ENCODE measurements at regions not wholly inside any gene's neighbourhood (a gene's known extent, or its start where the extent isn't known, plus 50 kb on each side); places are given as distances from the start of the nearest gene placed in this dataset.

GRCh38 chr4:135605076-135605475 is 1403.5 kb upstream of the PABPC4L start:
- WGBS = 37% methylated on average over 1 of the region's 1 CpG
- Histone ChIP-seq H3K27ac (no peak overlapping the region), H3K27me3 (no peaks in the 10 kb centered on the region), H3K9me3 (no peaks in the 10 kb centered on the region), H3K4me3 (no peak overlapping the region), H3K36me3 (no peaks in the 10 kb centered on the region), H3K4me1 (no peaks in the 10 kb centered on the region)
- no peak for TF ChIP-seq POLR2AphosphoS5 (IDR thresholded peaks at IDR 0.05)
- TF ChIP-seq CTCF (IDR thresholded peaks at IDR 0.05) = no peak
- no peak for TF ChIP-seq POLR2A (IDR thresholded peaks at IDR 0.05)
- TF ChIP-seq EP300 (IDR thresholded peaks at IDR 0.05) = no peak
- no peak for DNase-seq (ENCODE audit: low spot score in 2 of 2)

- Histone ChIP-seq H3K27me3 (no peaks in the 10 kb centered on the region), H3K9me3 (no peaks in the 10 kb centered on the region), H3K27ac (no peak overlapping the region), H3K4me3 (no peak overlapping the region), H3K36me3 (no peaks in the 10 kb centered on the region), H3K4me1 (no peaks in the 10 kb centered on the region)
- DNase-seq (ENCODE audit: low spot score in 2 of 2) = no peak
- 45% methylated on average over 1 of the region's 1 CpG for WGBS
- TF ChIP-seq POLR2AphosphoS5 (IDR thresholded peaks at IDR 0.05) (no peak), CTCF (IDR thresholded peaks at IDR 0.05) (no peak), EP300 (IDR thresholded peaks at IDR 0.05) (no peak), POLR2A (IDR thresholded peaks at IDR 0.05) (no peak)
These were observed 1402.9 kb upstream of the PABPC4L start for GRCh38 chr4:135604531-135604930.

- H3K9me3 ChIP-seq = peaks cover 2% of the 10 kb centered on the region
- no peak for DNase-seq (ENCODE audit: low spot score in 2 of 2)
- TF ChIP-seq CTCF (IDR thresholded peaks at IDR 0.05) (no peak), POLR2AphosphoS5 (IDR thresholded peaks at IDR 0.05) (no peak), POLR2A (IDR thresholded peaks at IDR 0.05) (no peak), EP300 (IDR thresholded peaks at IDR 0.05) (no peak)
- H3K4me1 ChIP-seq = no peaks in the 10 kb centered on the region
- 76% methylated on average over 1 of the region's 1 CpG for WGBS
- H3K27ac ChIP-seq = no peak overlapping the region
- no peaks in the 10 kb centered on the region for H3K36me3 ChIP-seq
- H3K4me3 ChIP-seq = no peak overlapping the region
- H3K27me3 ChIP-seq = no peaks in the 10 kb centered on the region
These were observed 1399.8 kb upstream of the PABPC4L start for GRCh38 chr4:135601351-135601750.

DNA sequence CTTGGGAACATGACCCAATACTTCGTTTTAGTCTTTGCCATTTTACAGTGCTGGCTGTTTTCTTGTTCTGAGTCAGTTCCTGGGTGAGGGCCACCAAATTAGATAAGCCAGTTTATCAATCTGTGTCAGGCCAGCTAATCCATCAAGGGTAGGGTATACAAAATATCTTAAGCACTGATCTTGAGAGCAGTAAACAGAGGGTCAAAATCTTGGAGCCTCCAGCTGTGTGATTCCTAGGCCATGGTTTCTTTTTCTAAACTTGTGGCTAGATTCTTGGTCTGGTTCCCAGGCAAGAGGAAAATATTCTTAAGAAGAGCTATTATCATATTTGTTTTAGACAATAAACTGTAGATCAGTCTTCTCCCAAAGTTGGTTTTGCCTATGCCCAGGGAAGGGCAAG is 1396.6 kb upstream of the PABPC4L start:
- H3K9me3 ChIP-seq = peaks cover 2% of the 10 kb centered on the region
- H3K27me3 ChIP-seq = no peaks in the 10 kb centered on the region
- TF ChIP-seq POLR2AphosphoS5 (IDR thresholded peaks at IDR 0.05) = no peak
- TF ChIP-seq CTCF (IDR thresholded peaks at IDR 0.05) = no peak
- TF ChIP-seq EP300 (IDR thresholded peaks at IDR 0.05) = no peak
- TF ChIP-seq POLR2A (IDR thresholded peaks at IDR 0.05) = no peak
- H3K27ac ChIP-seq = no peak overlapping the region
- WGBS = 38% methylated on average over 1 of the region's 1 CpG
- no peak overlapping the region for H3K4me3 ChIP-seq
- no peaks in the 10 kb centered on the region for H3K4me1 ChIP-seq
- H3K36me3 ChIP-seq = no peaks in the 10 kb centered on the region
- DNase-seq (ENCODE audit: low spot score in 2 of 2) = no peak

DNA sequence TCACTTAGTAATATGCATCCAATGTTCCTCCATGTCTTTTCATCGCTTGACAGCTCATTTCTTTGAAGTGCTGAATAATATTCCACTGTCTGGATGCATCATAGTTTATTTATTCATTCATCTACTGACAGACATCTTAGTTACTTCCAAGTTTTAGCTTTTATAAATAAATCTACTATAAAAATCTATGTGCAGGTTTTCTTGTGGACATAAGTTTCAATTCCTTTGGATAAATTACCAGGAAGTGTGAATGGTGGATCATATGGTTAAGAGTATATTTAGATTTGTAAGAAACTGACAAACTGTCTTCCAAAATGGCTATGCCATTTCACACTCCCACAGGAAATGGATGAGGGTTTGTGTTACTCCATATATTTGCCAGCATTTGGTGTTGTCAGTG is 1392.9 kb upstream of the PABPC4L start:
- Histone ChIP-seq H3K27me3 (no peaks in the 10 kb centered on the region), H3K4me3 (no peak overlapping the region), H3K27ac (no peak overlapping the region), H3K36me3 (no peaks in the 10 kb centered on the region), H3K4me1 (no peaks in the 10 kb centered on the region), H3K9me3 (peaks cover 2% of the 10 kb centered on the region)
- no peak for DNase-seq (ENCODE audit: low spot score in 2 of 2)
- 83% methylated on average over 1 of the region's 1 CpG for WGBS
- TF ChIP-seq POLR2A (IDR thresholded peaks at IDR 0.05) (no peak), CTCF (IDR thresholded peaks at IDR 0.05) (no peak), POLR2AphosphoS5 (IDR thresholded peaks at IDR 0.05) (no peak), EP300 (IDR thresholded peaks at IDR 0.05) (no peak)

All from suprapubic skin (tissue), 4 donors.